ENCODE measurements at regions not wholly inside any gene's neighbourhood (a gene's known extent, or its start where the extent isn't known, plus 50 kb on each side); places are given as distances from the start of the nearest gene placed in this dataset.
A peak's percentile ranks its signal among the peaks of the same experiment; 100 is the strongest.

DNA sequence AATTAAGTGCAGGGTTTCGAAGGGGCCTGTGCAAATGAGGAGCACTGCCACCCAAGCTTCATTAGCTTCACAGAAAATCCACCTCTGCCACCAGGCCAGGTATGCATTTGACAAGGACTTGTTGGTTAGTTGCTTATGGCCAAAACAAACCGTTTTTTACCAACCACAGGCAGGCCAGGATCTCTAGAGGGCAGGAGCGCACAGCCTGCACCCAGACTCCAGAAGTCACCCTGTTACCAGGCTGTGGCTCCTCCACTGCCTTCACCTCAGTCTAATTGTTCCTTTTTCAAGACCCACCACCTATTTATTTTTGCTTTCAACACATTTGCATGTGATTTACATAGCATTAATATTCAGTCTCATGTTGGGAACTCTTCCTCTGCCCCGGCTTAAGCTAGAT lies 78.3 kb upstream of the HSPA9 start:
- Histone ChIP-seq H3K4me3 (ENCODE audit: low read depth, low read length) (no peak overlapping the region), H3K9me3 (ENCODE audit: severe bottlenecking) (no peaks in the 10 kb centered on the region), H3K27me3 (ENCODE audit: insufficient read depth, low read depth, severe bottlenecking) (no peaks in the 10 kb centered on the region), H3K27ac (no peak overlapping the region), H3K36me3 (no peaks in the 10 kb centered on the region)
- DNase-seq = peak; percentile 53
- TF ChIP-seq, protein P1, sequence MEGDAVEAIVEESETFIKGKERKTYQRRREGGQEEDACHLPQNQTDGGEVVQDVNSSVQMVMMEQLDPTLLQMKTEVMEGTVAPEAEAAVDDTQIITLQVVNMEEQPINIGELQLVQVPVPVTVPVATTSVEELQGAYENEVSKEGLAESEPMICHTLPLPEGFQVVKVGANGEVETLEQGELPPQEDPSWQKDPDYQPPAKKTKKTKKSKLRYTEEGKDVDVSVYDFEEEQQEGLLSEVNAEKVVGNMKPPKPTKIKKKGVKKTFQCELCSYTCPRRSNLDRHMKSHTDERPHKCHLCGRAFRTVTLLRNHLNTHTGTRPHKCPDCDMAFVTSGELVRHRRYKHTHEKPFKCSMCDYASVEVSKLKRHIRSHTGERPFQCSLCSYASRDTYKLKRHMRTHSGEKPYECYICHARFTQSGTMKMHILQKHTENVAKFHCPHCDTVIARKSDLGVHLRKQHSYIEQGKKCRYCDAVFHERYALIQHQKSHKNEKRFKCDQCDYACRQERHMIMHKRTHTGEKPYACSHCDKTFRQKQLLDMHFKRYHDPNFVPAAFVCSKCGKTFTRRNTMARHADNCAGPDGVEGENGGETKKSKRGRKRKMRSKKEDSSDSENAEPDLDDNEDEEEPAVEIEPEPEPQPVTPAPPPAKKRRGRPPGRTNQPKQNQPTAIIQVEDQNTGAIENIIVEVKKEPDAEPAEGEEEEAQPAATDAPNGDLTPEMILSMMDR (IDR thresholded peaks at IDR 0.05; ENCODE audit: low read depth, low read length) = peak; percentile 77

DNA sequence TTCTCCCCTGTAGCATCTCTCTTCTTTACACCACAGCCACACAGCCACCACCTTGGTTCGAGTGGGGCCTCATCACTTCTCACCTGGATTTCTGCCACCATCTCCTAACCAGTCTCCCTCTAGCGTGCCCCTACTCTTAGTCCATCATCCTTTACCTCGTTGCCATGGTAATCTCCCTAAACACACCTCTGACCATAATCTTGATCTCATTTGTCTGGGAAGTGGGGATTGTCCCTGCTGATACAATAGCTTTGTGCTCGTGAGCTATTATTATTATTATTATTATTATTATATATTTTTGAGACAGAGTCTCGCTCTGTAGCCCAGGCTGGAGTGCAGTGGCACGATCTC lies 76.5 kb upstream of the HSPA9 start:
- H3K27ac ChIP-seq = no peak overlapping the region

DNA sequence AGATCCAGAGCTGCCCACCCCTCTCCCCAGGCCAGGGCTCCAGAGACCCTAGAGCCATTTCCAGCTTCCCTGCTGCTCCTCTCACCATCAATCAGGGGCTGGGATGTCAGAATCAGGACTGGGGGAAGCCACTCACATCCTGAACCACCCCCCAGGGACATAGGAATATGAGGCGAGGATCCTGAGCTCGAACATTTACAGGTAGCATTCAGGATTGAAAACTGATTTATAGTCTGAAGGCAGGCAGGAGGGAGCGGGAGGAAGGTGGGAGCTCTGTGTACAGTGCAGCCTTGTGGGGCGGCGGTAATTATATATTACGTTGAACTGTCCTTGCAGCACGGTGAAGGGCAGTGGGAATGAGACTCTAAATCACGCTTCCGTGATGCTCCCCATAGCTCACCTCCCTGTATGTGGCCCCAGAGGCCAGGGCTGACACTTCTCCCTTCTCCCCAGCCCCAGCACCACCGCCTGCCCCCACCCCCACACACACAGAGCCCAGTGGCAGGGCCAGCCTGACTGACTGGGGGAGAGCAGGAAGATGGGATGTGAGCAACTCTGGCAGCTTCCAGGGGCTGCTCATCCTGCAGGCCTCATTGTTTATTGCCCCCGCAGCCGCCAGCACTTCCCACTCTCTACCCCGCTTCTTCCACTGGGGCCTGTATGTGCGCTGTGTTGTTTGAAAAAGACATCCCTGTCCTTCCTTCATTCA lies 76.0 kb upstream of the HSPA9 start:
- Histone ChIP-seq H3K4me3 (ENCODE audit: low read depth, low read length) (no peak overlapping the region), H3K27ac (peak overlapping the region; percentile 41), H3K27me3 (ENCODE audit: insufficient read depth, low read depth, severe bottlenecking) (no peaks in the 10 kb centered on the region), H3K9me3 (ENCODE audit: severe bottlenecking) (no peaks in the 10 kb centered on the region), H3K36me3 (no peaks in the 10 kb centered on the region)
- TF ChIP-seq, protein P1 (IDR thresholded peaks at IDR 0.05; ENCODE audit: low read depth, low read length) = no peak
- no peak for DNase-seq

More for the DNA sequence above, 76.5 kb upstream of the HSPA9 start:
- DNase-seq = no peak
- Histone ChIP-seq H3K4me3 (ENCODE audit: low read depth, low read length) (no peak overlapping the region), H3K36me3 (no peaks in the 10 kb centered on the region), H3K9me3 (ENCODE audit: severe bottlenecking) (no peaks in the 10 kb centered on the region), H3K27me3 (ENCODE audit: insufficient read depth, low read depth, severe bottlenecking) (no peaks in the 10 kb centered on the region)
- TF ChIP-seq, protein P1 (IDR thresholded peaks at IDR 0.05; ENCODE audit: low read depth, low read length) = no peak

- peak overlapping the region; percentile 76 for H3K27ac ChIP-seq
Observed at GRCh38 chr5:138650196-138650595, 75.0 kb upstream of the HSPA9 start.

DNA sequence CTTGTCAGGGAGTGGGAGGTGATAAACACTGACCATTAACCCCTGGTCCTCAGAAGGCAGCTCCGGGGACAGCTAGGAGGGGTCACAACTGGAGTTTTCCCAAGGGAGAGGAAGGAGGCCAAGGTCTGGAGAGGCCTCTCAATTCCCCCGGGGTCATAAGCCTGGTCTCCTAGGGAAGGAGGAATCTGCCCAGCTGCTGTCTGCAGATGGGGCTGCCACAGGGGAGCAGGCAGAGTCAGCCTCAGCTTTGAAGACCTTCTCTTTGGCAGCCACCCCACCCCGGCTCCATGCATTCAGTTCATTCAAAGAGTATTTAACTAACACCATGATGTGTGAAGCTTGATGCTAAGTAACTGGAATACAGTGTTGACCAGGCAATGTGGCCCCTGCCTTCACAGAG lies 74.6 kb upstream of the HSPA9 start:
- peak; percentile 81 for DNase-seq
- no peaks in the 10 kb centered on the region for H3K27me3 ChIP-seq (ENCODE audit: insufficient read depth, low read depth, severe bottlenecking)
- no peaks in the 10 kb centered on the region for H3K36me3 ChIP-seq
- peak overlapping the region; percentile 76 for H3K27ac ChIP-seq
- H3K4me3 ChIP-seq (ENCODE audit: low read depth, low read length) = peak overlapping the region; percentile 22
- TF ChIP-seq, protein P1 (IDR thresholded peaks at IDR 0.05; ENCODE audit: low read depth, low read length) = no peak
- no peaks in the 10 kb centered on the region for H3K9me3 ChIP-seq (ENCODE audit: severe bottlenecking)

More at GRCh38 chr5:138650196-138650595, 75.0 kb upstream of the HSPA9 start:
- no peak for DNase-seq
- no peaks in the 10 kb centered on the region for H3K36me3 ChIP-seq
- peak overlapping the region; percentile 22; the same call in 1 of the 2 replicates for H3K4me3 ChIP-seq (ENCODE audit: low read depth, low read length)
- no peaks in the 10 kb centered on the region for H3K27me3 ChIP-seq (ENCODE audit: insufficient read depth, low read depth, severe bottlenecking)
- TF ChIP-seq, protein P1 (IDR thresholded peaks at IDR 0.05; ENCODE audit: low read depth, low read length) = no peak
- H3K9me3 ChIP-seq (ENCODE audit: severe bottlenecking) = no peaks in the 10 kb centered on the region

GRCh38 chr5:138649316-138649720 lies 74.1 kb upstream of the HSPA9 start:
- H3K36me3 ChIP-seq = no peaks in the 10 kb centered on the region
- peak overlapping the region; percentile 22 for H3K4me3 ChIP-seq (ENCODE audit: low read depth, low read length)
- no peaks in the 10 kb centered on the region for H3K9me3 ChIP-seq (ENCODE audit: severe bottlenecking)
- TF ChIP-seq, protein P1 (IDR thresholded peaks at IDR 0.05; ENCODE audit: low read depth, low read length) = 0 out of 2 replicates have a peak, but pooled peaks have one; percentile 3
- no peaks in the 10 kb centered on the region for H3K27me3 ChIP-seq (ENCODE audit: insufficient read depth, low read depth, severe bottlenecking)
- peak overlapping the region; percentile 76 for H3K27ac ChIP-seq
- DNase-seq = peak; percentile 88
